ENCODE measurements at regions not wholly inside any gene's neighbourhood (a gene's known extent, or its start where the extent isn't known, plus 50 kb on each side); places are given as distances from the start of the nearest gene placed in this dataset.

GRCh38 chr20:43389211-43389610 lies 68.5 kb upstream of the SRSF6 start:
- DNase-seq (ENCODE audit: low spot score) = no peak
- TF ChIP-seq, protein P1, sequence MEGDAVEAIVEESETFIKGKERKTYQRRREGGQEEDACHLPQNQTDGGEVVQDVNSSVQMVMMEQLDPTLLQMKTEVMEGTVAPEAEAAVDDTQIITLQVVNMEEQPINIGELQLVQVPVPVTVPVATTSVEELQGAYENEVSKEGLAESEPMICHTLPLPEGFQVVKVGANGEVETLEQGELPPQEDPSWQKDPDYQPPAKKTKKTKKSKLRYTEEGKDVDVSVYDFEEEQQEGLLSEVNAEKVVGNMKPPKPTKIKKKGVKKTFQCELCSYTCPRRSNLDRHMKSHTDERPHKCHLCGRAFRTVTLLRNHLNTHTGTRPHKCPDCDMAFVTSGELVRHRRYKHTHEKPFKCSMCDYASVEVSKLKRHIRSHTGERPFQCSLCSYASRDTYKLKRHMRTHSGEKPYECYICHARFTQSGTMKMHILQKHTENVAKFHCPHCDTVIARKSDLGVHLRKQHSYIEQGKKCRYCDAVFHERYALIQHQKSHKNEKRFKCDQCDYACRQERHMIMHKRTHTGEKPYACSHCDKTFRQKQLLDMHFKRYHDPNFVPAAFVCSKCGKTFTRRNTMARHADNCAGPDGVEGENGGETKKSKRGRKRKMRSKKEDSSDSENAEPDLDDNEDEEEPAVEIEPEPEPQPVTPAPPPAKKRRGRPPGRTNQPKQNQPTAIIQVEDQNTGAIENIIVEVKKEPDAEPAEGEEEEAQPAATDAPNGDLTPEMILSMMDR (IDR thresholded peaks at IDR 0.05; ENCODE audit: extremely low read depth, missing control alignments) = no peak

- no peak for DNase-seq (ENCODE audit: low spot score)
- TF ChIP-seq, protein P1 (IDR thresholded peaks at IDR 0.05; ENCODE audit: extremely low read depth, missing control alignments) = no peak
Observed at GRCh38 chr20:43388268-43389002, 69.3 kb upstream of the SRSF6 start.

DNA sequence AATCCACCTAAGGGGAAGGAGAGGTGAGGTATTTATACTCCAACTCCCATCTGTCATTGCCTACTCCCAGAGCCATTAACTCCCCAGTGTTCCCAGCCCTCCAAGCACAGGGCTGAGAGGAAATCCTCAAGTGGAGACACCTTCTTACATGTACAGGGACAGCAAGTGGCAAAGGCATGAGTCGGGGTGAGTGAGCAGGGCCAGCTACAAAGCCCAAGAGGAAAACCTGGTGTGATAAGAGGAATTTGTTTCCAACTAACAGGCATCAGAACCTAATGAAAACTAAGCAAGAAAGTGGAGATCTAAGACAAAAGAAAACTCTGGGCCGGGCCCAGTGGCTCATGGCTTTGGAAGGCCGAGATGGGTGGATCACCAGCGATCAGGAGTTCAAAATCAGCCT lies 70.0 kb upstream of the SRSF6 start:
- TF ChIP-seq, protein P1 (IDR thresholded peaks at IDR 0.05; ENCODE audit: extremely low read depth, missing control alignments) = no peak
- DNase-seq (ENCODE audit: low spot score) = no peak

DNA sequence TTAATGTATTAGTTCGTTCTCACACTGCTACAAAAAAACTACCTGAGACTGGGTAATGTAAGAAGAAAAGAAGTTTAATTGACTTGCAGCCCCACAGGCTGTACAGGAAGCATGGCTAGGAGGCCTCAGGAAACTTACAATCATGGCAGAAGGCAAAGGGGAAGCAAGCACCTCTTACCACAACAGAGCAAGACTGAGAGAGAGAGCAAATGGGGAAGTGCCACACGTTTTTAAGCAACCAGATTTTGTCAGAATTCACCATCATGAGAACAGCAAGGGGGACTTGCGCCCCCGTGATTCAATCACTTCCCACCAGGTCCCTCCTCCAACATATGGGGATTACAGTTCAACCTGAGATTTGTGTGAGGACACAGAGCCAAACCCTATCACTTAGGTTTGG lies 70.8 kb upstream of the SRSF6 start:
- TF ChIP-seq, protein P1 (IDR thresholded peaks at IDR 0.05; ENCODE audit: extremely low read depth, missing control alignments) = no peak
- no peak for DNase-seq (ENCODE audit: low spot score)

DNA sequence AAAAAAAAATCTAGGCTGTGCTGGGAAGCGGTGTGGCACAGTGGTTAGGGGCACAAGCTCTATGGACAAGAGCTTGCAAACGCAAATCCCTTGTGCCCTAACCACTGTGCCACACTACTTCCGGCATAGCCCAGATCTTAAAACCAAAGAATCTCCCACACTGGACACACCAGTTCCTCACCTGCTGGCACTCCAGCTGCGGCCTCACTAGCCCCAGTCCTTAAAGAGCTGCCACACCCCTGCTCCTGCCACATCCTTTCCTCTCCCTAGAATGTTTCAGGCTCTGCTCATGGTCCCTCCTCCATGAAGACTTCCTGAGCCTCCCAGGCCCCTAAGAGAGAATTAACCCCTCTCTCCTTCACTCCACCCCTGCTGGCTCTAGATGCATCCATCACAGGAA lies 71.8 kb upstream of the SRSF6 start:
- no peak for DNase-seq (ENCODE audit: low spot score)
- TF ChIP-seq, protein P1 (IDR thresholded peaks at IDR 0.05; ENCODE audit: extremely low read depth, missing control alignments) = no peak

DNA sequence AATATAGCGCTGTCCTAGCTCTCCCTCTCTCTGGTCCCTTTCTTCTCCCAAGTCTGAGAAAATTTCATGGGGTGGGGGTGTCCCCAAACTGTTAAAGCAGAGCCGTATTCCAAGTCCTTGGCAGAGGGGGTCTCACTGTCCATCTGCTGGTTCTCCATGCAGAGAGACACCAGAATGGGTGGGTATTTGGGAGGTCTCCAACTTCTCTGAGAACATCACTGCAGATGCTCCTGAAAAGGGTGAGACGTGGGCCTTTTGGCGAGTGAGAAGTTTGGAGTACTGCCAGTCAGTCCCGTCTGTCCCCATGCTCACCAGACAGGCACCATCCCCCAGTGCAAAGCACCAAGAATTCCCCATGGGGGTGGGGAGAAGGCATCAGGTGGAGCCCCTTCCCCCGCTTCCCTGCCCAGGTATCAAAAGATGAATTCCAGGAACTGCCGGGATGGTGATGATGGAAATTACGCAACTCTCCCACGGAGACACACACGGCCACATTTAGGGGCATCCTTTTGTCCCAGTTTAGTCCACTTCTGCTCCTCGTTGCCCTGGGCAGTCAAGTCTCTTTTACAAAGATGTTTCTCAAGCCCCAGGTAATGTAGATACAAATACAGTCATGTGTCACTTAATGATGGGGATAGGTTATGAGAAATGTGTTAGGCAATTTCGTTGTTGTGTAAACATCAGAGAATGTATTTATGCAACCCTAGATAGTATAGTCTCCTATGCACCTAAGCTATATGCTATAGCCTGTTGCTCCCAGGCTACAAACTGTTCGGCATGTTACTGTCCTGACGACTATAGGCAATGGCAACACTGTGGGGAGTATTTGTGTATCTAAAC lies 73.4 kb upstream of the SRSF6 start:
- DNase-seq (ENCODE audit: low spot score) = no peak
- TF ChIP-seq, protein P1 (IDR thresholded peaks at IDR 0.05; ENCODE audit: extremely low read depth, missing control alignments) = no peak
